Neural progenitor cell (in vitro differentiated cells): ENCODE measurements at regions not wholly inside any gene's neighbourhood (a gene's known extent, or its start where the extent isn't known, plus 50 kb on each side); places are given as distances from the start of the nearest gene placed in this dataset.

Source experiments
- EZH2phosphoT487 ChIP-seq: fragments of 200-600 bp; sonication (generic); IDR thresholded peaks from 2 replicates; pipeline ENCODE4 v1.6.1; 2017; ENCODE audit warnings: antibody characterized with exemption
- TF ChIP-seq, protein P1 (sequence below): fragments of 200-600 bp; sonication (generic); IDR thresholded peaks from 2 replicates; pipeline ENCODE4 v1.5.1; 2017; ENCODE audit warnings: antibody characterized with exemption, mild to moderate bottlenecking

GRCh38 chr10:117429643-117430265 is 54.5 kb upstream of the PDZD8 start:
- TF ChIP-seq, protein P1, sequence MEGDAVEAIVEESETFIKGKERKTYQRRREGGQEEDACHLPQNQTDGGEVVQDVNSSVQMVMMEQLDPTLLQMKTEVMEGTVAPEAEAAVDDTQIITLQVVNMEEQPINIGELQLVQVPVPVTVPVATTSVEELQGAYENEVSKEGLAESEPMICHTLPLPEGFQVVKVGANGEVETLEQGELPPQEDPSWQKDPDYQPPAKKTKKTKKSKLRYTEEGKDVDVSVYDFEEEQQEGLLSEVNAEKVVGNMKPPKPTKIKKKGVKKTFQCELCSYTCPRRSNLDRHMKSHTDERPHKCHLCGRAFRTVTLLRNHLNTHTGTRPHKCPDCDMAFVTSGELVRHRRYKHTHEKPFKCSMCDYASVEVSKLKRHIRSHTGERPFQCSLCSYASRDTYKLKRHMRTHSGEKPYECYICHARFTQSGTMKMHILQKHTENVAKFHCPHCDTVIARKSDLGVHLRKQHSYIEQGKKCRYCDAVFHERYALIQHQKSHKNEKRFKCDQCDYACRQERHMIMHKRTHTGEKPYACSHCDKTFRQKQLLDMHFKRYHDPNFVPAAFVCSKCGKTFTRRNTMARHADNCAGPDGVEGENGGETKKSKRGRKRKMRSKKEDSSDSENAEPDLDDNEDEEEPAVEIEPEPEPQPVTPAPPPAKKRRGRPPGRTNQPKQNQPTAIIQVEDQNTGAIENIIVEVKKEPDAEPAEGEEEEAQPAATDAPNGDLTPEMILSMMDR, result no peak
- no peak for TF ChIP-seq EZH2phosphoT487
